ENCODE measurements at regions not wholly inside any gene's neighbourhood (a gene's known extent, or its start where the extent isn't known, plus 50 kb on each side); places are given as distances from the start of the nearest gene placed in this dataset.

GRCh38 chr1:57784356-57784755 is 360.5 kb upstream of the DAB1 start:
- Histone ChIP-seq H3K4me3 (no peak overlapping the region), H3K27me3 (no peaks in the 10 kb centered on the region), H3K27ac (no peak overlapping the region), H3K9me3 (no peaks in the 10 kb centered on the region), H3K36me3 (no peaks in the 10 kb centered on the region), H3K4me1 (no peaks in the 10 kb centered on the region)
- TF ChIP-seq CTCF (IDR thresholded peaks at IDR 0.05) (no peak), POLR2A (IDR thresholded peaks at IDR 0.05) (no peak)
- DNase-seq (no peak), ATAC-seq (no peak)
- 61 to 72% (median 63%) methylated on average over 1 of the region's 1 CpG for WGBS, 4 donors
- intact Hi-C loops (cut with DNase I), result no loop called here

DNA sequence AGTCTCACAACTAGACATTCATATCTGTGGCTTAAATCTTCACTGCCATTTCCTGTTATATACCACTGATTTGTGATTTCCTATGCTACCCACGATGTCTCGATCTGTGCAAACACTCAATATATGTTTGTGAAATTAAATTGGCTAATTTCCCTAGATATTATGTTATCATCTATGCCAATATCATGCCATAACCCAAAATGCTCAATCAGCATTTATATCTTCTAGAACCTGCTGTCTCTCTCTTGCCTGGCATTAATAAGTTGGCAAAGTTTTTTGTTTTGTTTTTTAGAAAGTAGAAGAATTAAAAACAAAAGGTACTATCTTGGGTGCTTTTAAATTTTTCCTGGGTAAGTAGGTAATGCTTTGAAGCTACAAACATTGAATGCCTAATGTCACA is 358.5 kb upstream of the DAB1 start:
- no peaks in the 10 kb centered on the region for H3K4me1 ChIP-seq
- 57 to 73% (median 70%) methylated on average over 2 of the region's 2 CpGs for WGBS, 4 donors
- H3K27ac ChIP-seq, result no peak overlapping the region
- TF ChIP-seq CTCF (IDR thresholded peaks at IDR 0.05) (no peak), POLR2A (IDR thresholded peaks at IDR 0.05) (no peak)
- no peaks in the 10 kb centered on the region for H3K27me3 ChIP-seq
- intact Hi-C loops (cut with DNase I), result no loop called here
- no peaks in the 10 kb centered on the region for H3K36me3 ChIP-seq
- ATAC-seq (no peak), DNase-seq (no peak)
- no peak overlapping the region for H3K4me3 ChIP-seq
- no peaks in the 10 kb centered on the region for H3K9me3 ChIP-seq

GRCh38 chr1:57772580-57773195 is 348.8 kb upstream of the DAB1 start:
- Histone ChIP-seq H3K9me3 (no peaks in the 10 kb centered on the region), H3K27ac (no peak overlapping the region), H3K36me3 (no peaks in the 10 kb centered on the region), H3K4me3 (no peak overlapping the region), H3K4me1 (no peaks in the 10 kb centered on the region), H3K27me3 (no peaks in the 10 kb centered on the region)
- DNase-seq (no peak), ATAC-seq (no peak)
- TF ChIP-seq POLR2A (IDR thresholded peaks at IDR 0.05), result no peak
- TF ChIP-seq CTCF (IDR thresholded peaks at IDR 0.05), result no peak
- intact Hi-C loops (cut with DNase I), result no loop called here
- WGBS, 4 donors, result 47 to 63% (median 62%) methylated on average over 1 of the region's 1 CpG

- H3K4me3 ChIP-seq, result no peak overlapping the region
- intact Hi-C loops (cut with DNase I), result no loop called here
- DNase-seq (no peak), ATAC-seq (no peak)
- H3K9me3 ChIP-seq, result no peaks in the 10 kb centered on the region
- TF ChIP-seq CTCF (IDR thresholded peaks at IDR 0.05) (peak in 2 of 12 donors; percentile 5 to 13), POLR2A (IDR thresholded peaks at IDR 0.05) (no peak)
- 72 to 95% (median 88%) methylated on average over 4 of the region's 4 CpGs for WGBS, 4 donors
- no peak overlapping the region for H3K27ac ChIP-seq
- H3K36me3 ChIP-seq, result no peaks in the 10 kb centered on the region
- H3K4me1 ChIP-seq, result no peaks in the 10 kb centered on the region
- no peaks in the 10 kb centered on the region for H3K27me3 ChIP-seq
These were observed 346.9 kb upstream of the DAB1 start for GRCh38 chr1:57770772-57771171.
